Neural progenitor cell (in vitro differentiated cells): ENCODE measurements at regions not wholly inside any gene's neighbourhood (a gene's known extent, or its start where the extent isn't known, plus 50 kb on each side); places are given as distances from the start of the nearest gene placed in this dataset.
"Not testable (repeated sequence)": the region's sequence is repeated elsewhere in the genome, so short reads cannot be mapped to it uniquely, and the experiment has no call there.

Experiments used
- EZH2phosphoT487 ChIP-seq: fragments of 200-600 bp; sonication (generic); IDR thresholded peaks from 2 replicates; pipeline ENCODE4 v1.6.1; 2017; ENCODE audit warnings: antibody characterized with exemption
- TF ChIP-seq, protein P1 (sequence below): fragments of 200-600 bp; sonication (generic); IDR thresholded peaks from 2 replicates; pipeline ENCODE4 v1.5.1; 2017; ENCODE audit warnings: antibody characterized with exemption, mild to moderate bottlenecking

DNA sequence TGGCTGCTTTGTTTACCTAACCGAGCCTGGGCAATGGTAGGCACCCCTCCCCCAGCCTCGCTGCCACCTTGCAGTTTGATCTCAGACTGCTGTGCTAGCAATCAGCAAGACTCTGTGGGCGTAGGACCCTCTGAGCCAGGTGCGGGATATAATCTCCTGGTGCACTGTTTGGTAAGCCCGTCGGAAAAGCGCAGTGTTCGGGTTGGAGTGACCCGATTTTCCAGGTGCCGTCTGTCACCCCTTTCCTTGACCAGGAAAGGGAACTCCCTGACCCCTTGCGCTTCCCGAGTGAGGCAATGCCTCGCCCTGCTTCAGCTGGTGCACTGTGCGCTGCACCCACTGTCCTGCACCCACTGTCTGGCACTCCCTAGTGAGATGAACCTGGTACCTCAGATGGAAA, 482.2 kb upstream of the SMC2 start:
- TF ChIP-seq, protein P1, sequence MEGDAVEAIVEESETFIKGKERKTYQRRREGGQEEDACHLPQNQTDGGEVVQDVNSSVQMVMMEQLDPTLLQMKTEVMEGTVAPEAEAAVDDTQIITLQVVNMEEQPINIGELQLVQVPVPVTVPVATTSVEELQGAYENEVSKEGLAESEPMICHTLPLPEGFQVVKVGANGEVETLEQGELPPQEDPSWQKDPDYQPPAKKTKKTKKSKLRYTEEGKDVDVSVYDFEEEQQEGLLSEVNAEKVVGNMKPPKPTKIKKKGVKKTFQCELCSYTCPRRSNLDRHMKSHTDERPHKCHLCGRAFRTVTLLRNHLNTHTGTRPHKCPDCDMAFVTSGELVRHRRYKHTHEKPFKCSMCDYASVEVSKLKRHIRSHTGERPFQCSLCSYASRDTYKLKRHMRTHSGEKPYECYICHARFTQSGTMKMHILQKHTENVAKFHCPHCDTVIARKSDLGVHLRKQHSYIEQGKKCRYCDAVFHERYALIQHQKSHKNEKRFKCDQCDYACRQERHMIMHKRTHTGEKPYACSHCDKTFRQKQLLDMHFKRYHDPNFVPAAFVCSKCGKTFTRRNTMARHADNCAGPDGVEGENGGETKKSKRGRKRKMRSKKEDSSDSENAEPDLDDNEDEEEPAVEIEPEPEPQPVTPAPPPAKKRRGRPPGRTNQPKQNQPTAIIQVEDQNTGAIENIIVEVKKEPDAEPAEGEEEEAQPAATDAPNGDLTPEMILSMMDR = not testable (repeated sequence)
- not testable (repeated sequence) for TF ChIP-seq EZH2phosphoT487
